PC-9 (cell line): ENCODE measurements at regions not wholly inside any gene's neighbourhood (a gene's known extent, or its start where the extent isn't known, plus 50 kb on each side); places are given as distances from the start of the nearest gene placed in this dataset.

Experiments used
- BruUV-seq: library from RNA; stranded (reverse); fragments of 400-500 nt; replicated peaks from 2 replicates; lab custom pipeline; 2021; lab: Mats Ljungman, UMichigan
- CTCF ChIA-PET: fragments of 300-600 bp; sonication (Branson Sonifier 250); formaldehyde crosslinking; loops from one replicate; lab custom pipeline; 2022; ENCODE audit warnings: antibody characterized with exemption; lab: Charles Lee
- POLR2A ChIA-PET: fragments of 300-600 bp; sonication (Branson Sonifier 250); formaldehyde crosslinking; loops from one replicate; lab custom pipeline; 2022; ENCODE audit warnings: antibody characterized with exemption; ENCODE audit not compliant: unreplicated experiment; lab: Charles Lee
- DNase-seq, 2 experiments: peaks; one replicate each; pipeline versions ENCODE4 v3.0.0 to v3.0.0-alpha.2; 2015 to 2022; ENCODE audit warnings: mixed read lengths in 1 of 2
- H2AFZ ChIP-seq: fragments of 200-600 bp; sonication (generic); 2 replicates; pipeline ENCODE4 v1.8.1; 2017; ENCODE audit warnings: antibody characterized with exemption
- H3F3A ChIP-seq: fragments of 200-600 bp; sonication (generic); 2 replicates; pipeline ENCODE4 v1.8.1; 2017; ENCODE audit warnings: antibody characterized with exemption, mild to moderate bottlenecking, low read depth; ENCODE audit not compliant: insufficient read depth
- H3K27ac ChIP-seq: fragments of 200-600 bp; sonication (generic); 2 replicates; pipeline ENCODE4 v1.6.1; 2016; ENCODE audit warnings: mixed run types
- H3K27me3 ChIP-seq: fragments of 200-600 bp; sonication (generic); 2 replicates; pipeline ENCODE4 v1.6.1; 2016; ENCODE audit warnings: low read depth, mixed run types; ENCODE audit not compliant: insufficient read depth
- H3K36me3 ChIP-seq: fragments of 200-600 bp; sonication (generic); 2 replicates; pipeline ENCODE4 v1.6.1; 2016; ENCODE audit warnings: low read depth, mixed run types
- H3K4me1 ChIP-seq: fragments of 200-600 bp; sonication (generic); replicated peaks from 2 replicates; pipeline ENCODE4 v1.6.1; 2016; ENCODE audit warnings: mixed run types; ENCODE audit not compliant: insufficient read depth
- H3K4me2 ChIP-seq: fragments of 200-600 bp; sonication (generic); 2 replicates; pipeline ENCODE4 v1.6.1; 2017; ENCODE audit warnings: mixed run types
- H3K4me3 ChIP-seq: fragments of 200-600 bp; sonication (generic); 2 replicates; pipeline ENCODE4 v1.6.1; 2016; ENCODE audit warnings: mixed run types
- H3K79me2 ChIP-seq: fragments of 200-600 bp; sonication (generic); 2 replicates; pipeline ENCODE4 v1.6.1; 2017; ENCODE audit warnings: low read depth, mixed run types
- H3K9me2 ChIP-seq: fragments of 200-600 bp; sonication (generic); 2 replicates; pipeline ENCODE4 v1.8.1; 2017; ENCODE audit warnings: mild to moderate bottlenecking; ENCODE audit not compliant: insufficient read depth
- H3K9me3 ChIP-seq: fragments of 200-600 bp; sonication (generic); 2 replicates; pipeline ENCODE4 v1.8.1; 2016; ENCODE audit warnings: low read depth; ENCODE audit not compliant: insufficient read depth
- H4K20me1 ChIP-seq: fragments of 200-600 bp; sonication (generic); 2 replicates; pipeline ENCODE4 v1.8.1; 2017; ENCODE audit not compliant: insufficient read depth
- CTCF ChIP-seq: fragments of 200-600 bp; sonication (generic); conservative IDR thresholded peaks from 2 replicates; pipeline ENCODE4 v1.6.1; 2017; ENCODE audit warnings: mixed run types, antibody characterized with exemption, mild to moderate bottlenecking, moderate library complexity
- EZH2 ChIP-seq: fragments of 200-600 bp; sonication (generic); IDR thresholded peaks from 2 replicates; pipeline ENCODE4 v1.8.0; 2017; ENCODE audit warnings: antibody characterized with exemption, low read depth
- intact Hi-C: fragments of 100-400 bp; cut with micrococcal nuclease; formaldehyde crosslinking; loops from one replicate; pipeline ENCODE4 v1.10.0; 2022; ENCODE audit not compliant: unreplicated experiment

- intact Hi-C loops: no loop called here
- H3K27me3 ChIP-seq: peaks cover 12% of the 10 kb centered on the region
- no peak overlapping the region for H2AFZ ChIP-seq
- BruUV-seq: no TSS peak
- H3F3A ChIP-seq: no peaks in the 10 kb centered on the region
- no peak overlapping the region for H3K4me3 ChIP-seq
- no peaks in the 10 kb centered on the region for H3K9me2 ChIP-seq
- H3K9me3 ChIP-seq: no peaks in the 10 kb centered on the region
- no peaks in the 10 kb centered on the region for H4K20me1 ChIP-seq
- no peak overlapping the region for H3K27ac ChIP-seq
- DNase-seq: no peak
- H3K79me2 ChIP-seq: no peaks in the 10 kb centered on the region
- no peak overlapping the region for H3K4me2 ChIP-seq
- CTCF ChIA-PET: no interaction called here
- H3K36me3 ChIP-seq: no peaks in the 10 kb centered on the region
- POLR2A ChIA-PET: no interaction called here
- no peaks in the 10 kb centered on the region for H3K4me1 ChIP-seq
- TF ChIP-seq CTCF (no peak), EZH2 (no peak)
Measured at GRCh38 chr7:67762516-67762915, 765.9 kb downstream of the TYW1 start.

- H3K4me3 ChIP-seq: no peak overlapping the region
- no TSS peak for BruUV-seq
- H3K27me3 ChIP-seq: peaks cover 12% of the 10 kb centered on the region
- DNase-seq: no peak
- no peaks in the 10 kb centered on the region for H3K36me3 ChIP-seq
- ChIA-PET POLR2A (no interaction called here), CTCF (no interaction called here)
- H3K79me2 ChIP-seq: no peaks in the 10 kb centered on the region
- no peaks in the 10 kb centered on the region for H3K9me2 ChIP-seq
- no peaks in the 10 kb centered on the region for H3K4me1 ChIP-seq
- no peaks in the 10 kb centered on the region for H3F3A ChIP-seq
- H2AFZ ChIP-seq: no peak overlapping the region
- no peak overlapping the region for H3K27ac ChIP-seq
- intact Hi-C loops: no loop called here
- TF ChIP-seq EZH2 (no peak), CTCF (no peak)
- H4K20me1 ChIP-seq: no peaks in the 10 kb centered on the region
- no peaks in the 10 kb centered on the region for H3K9me3 ChIP-seq
- H3K4me2 ChIP-seq: no peak overlapping the region
Measured at GRCh38 chr7:67764289-67764688, 767.7 kb downstream of the TYW1 start.

GRCh38 chr7:67765481-67766175, 769.0 kb downstream of the TYW1 start:
- H3K4me3 ChIP-seq: no peak overlapping the region
- TF ChIP-seq CTCF (no peak), EZH2 (no peak)

More at GRCh38 chr7:67765481-67766175, 769.0 kb downstream of the TYW1 start:
- Histone ChIP-seq H3K27me3 (peaks cover 12% of the 10 kb centered on the region), H4K20me1 (no peaks in the 10 kb centered on the region), H3K79me2 (no peaks in the 10 kb centered on the region), H3F3A (no peaks in the 10 kb centered on the region), H3K27ac (no peak overlapping the region), H2AFZ (no peak overlapping the region), H3K9me3 (no peaks in the 10 kb centered on the region), H3K4me1 (no peaks in the 10 kb centered on the region), H3K4me2 (no peak overlapping the region), H3K36me3 (no peaks in the 10 kb centered on the region), H3K9me2 (no peaks in the 10 kb centered on the region)
- DNase-seq: no peak
- POLR2A ChIA-PET: no interaction called here
- intact Hi-C loops: no loop called here
- BruUV-seq: no TSS peak
- CTCF ChIA-PET: no interaction called here
